K562 (cell line): ENCODE measurements at regions not wholly inside any gene's neighbourhood (a gene's known extent, or its start where the extent isn't known, plus 50 kb on each side); places are given as distances from the start of the nearest gene placed in this dataset.

Source experiments
- ATAC-seq: fragments of 200-7000 bp; cut with Tn5 transposase; 3 replicates; pipeline ENCODE4 v1.9.1; 2020; ENCODE audit warnings: moderate library complexity
- BruUV-seq: library from RNA; stranded (reverse); fragments of 400-500 nt; replicated peaks from 2 replicates; lab custom pipeline; 2021; lab: Mats Ljungman, UMichigan
- CTCF ChIA-PET: fragments of 300-600 bp; formaldehyde crosslinking; extraction: SDS; loops from one replicate; lab custom pipeline; 2021; ENCODE audit warnings: low intra/inter-chr PET ratio; lab: Yijun Ruan, JAX
- POLR2A ChIA-PET: fragments of 300-600, 350-650 bp; sonication (Branson Sonifier 250); formaldehyde crosslinking; extraction: SDS; loops from one replicate; lab custom pipeline; 2021; ENCODE audit warnings: antibody characterized with exemption, inconsistent platforms; lab: Yijun Ruan, JAX
- DNase-seq, 4 experiments: peaks; one replicate each; pipeline versions ENCODE4 v3.0.0 to v3.0.0-alpha.2; 2011 to 2018; ENCODE audit warnings: low spot score in 3 of 4, mixed read lengths in 3 of 4; ENCODE audit errors: extremely low read depth in 1 of 4
- FAIRE-seq: peaks from 2 replicates; lab custom pipeline; 2011; peaks lifted over from hg19 to GRCh38; lab: Jason Lieb, UNC
- H2AFZ ChIP-seq: 2 replicates; pipeline ENCODE4 v1.6.0; 2011; ENCODE audit warnings: low read depth, low read length, control low read depth, inconsistent platforms
- H3K27ac ChIP-seq: fragments of 200-600 bp; 3 replicates; pipeline ENCODE4 v1.8.0; 2011; ENCODE audit warnings: low read depth, mild to moderate bottlenecking, control low read depth, inconsistent platforms, low read length, moderate library complexity, mixed read lengths; ENCODE audit errors: extremely low read depth
- H3K27me3 ChIP-seq, 2 experiments: fragments of 300-600 bp in 1 of 2; 2 replicates in 1 of 2; 3 replicates in 1 of 2; pipeline versions ENCODE4 v1.6.0 to v1.8.0; 2011; ENCODE audit warnings: inconsistent platforms in 2 of 2, low read length in 2 of 2, mild to moderate bottlenecking in 1 of 2, mixed read lengths in 1 of 2, moderate library complexity in 1 of 2; ENCODE audit not compliant: control insufficient read depth in 2 of 2, insufficient read depth in 2 of 2
- H3K36me3 ChIP-seq: fragments of 300-600 bp; 3 replicates; pipeline ENCODE4 v1.8.0; 2011; ENCODE audit warnings: mild to moderate bottlenecking, low read length, inconsistent platforms; ENCODE audit not compliant: control insufficient read depth, insufficient read depth
- H3K4me1 ChIP-seq, 2 experiments: fragments of 200-600 bp in 1 of 2; replicated peaks in 1 of 2; 2 replicates in 1 of 2; 3 replicates in 1 of 2; pipeline versions ENCODE4 v1.5.1 to v1.8.0; 2011; ENCODE audit warnings: inconsistent platforms in 2 of 2, low read length in 2 of 2, mild to moderate bottlenecking in 1 of 2, mixed read lengths in 1 of 2, moderate library complexity in 1 of 2; ENCODE audit not compliant: control insufficient read depth in 2 of 2, insufficient read depth in 2 of 2
- H3K4me2 ChIP-seq: 2 replicates; pipeline ENCODE4 v1.6.1; 2011; ENCODE audit warnings: low read length, control low read depth, inconsistent platforms, mixed read lengths; ENCODE audit not compliant: insufficient read depth
- H3K4me3 ChIP-seq: fragments of 200-600 bp; sonication (generic), shearing (Covaris generic); 2 replicates; pipeline ENCODE4 v1.5.1; 2016; ENCODE audit warnings: control low read depth, inconsistent platforms
- H3K79me2 ChIP-seq: fragments of 200-600 bp; 3 replicates; pipeline ENCODE4 v1.8.0; 2011; ENCODE audit warnings: low read length, inconsistent platforms; ENCODE audit not compliant: control insufficient read depth, insufficient read depth
- H3K9ac ChIP-seq, 2 experiments: 2 replicates each; pipeline versions ENCODE4 v1.6.0 to v1.6.1; 2011; ENCODE audit warnings: low read depth in 2 of 2, low read length in 2 of 2, control low read depth in 1 of 2, inconsistent platforms in 1 of 2, mild to moderate bottlenecking in 1 of 2, mixed read lengths in 1 of 2; ENCODE audit not compliant: insufficient read depth in 1 of 2
- H3K9me1 ChIP-seq: one replicate; pipeline ENCODE4 v1.6.0; 2011; ENCODE audit warnings: inconsistent platforms, mild to moderate bottlenecking, low read length, moderate library complexity; ENCODE audit not compliant: control insufficient read depth, insufficient read depth
- H3K9me3 ChIP-seq: replicated peaks from 2 replicates; pipeline ENCODE4 v1.5.1; 2011; ENCODE audit warnings: low read depth, low read length, inconsistent platforms; ENCODE audit not compliant: control insufficient read depth, insufficient read depth
- H4K20me1 ChIP-seq: replicated peaks from 2 replicates; pipeline ENCODE4 v1.6.1; 2011; ENCODE audit warnings: low read length, inconsistent platforms, mixed read lengths; ENCODE audit not compliant: control insufficient read depth, insufficient read depth
- C11orf30 ChIP-seq: fragments of 450-650 bp; IDR thresholded peaks from 2 replicates; pipeline ENCODE4 v1.6.1; 2016; ENCODE audit warnings: low read depth, mild to moderate bottlenecking
- ELF2 ChIP-seq: fragments of 250-450 bp; sonication (Bioruptor Pico); IDR thresholded peaks from 2 replicates; pipeline ENCODE4 v1.5.0; 2021; ENCODE audit warnings: mild to moderate bottlenecking
- ELF4 ChIP-seq: fragments of 450-650 bp; formaldehyde crosslinking; IDR thresholded peaks from 2 replicates; pipeline ENCODE4 v1.4.0; 2022; ENCODE audit warnings: missing genetic modification characterization
- ELK1 ChIP-seq: sonication (generic); formaldehyde crosslinking; IDR thresholded peaks from 2 replicates; pipeline ENCODE4 v1.8.1; 2022; ENCODE audit warnings: missing genetic modification reagents
- IFI16 ChIP-seq: fragments of 250-450 bp; sonication (Bioruptor Pico); IDR thresholded peaks from 2 replicates; pipeline ENCODE4 v2.1.2; 2022; ENCODE audit warnings: mild to moderate bottlenecking, inconsistent platforms
- NONO ChIP-seq, 2 experiments: fragments of 200-400 bp in 1 of 2; fragments of 450-650 bp in 1 of 2; formaldehyde crosslinking in 1 of 2; IDR thresholded peaks; 2 replicates each; pipeline ENCODE4 v1.6.1; 2017; ENCODE audit warnings: low read depth in 2 of 2, mild to moderate bottlenecking in 2 of 2, moderate library complexity in 2 of 2, low read length in 1 of 2
- SFPQ ChIP-seq: fragments of 200-400 bp; formaldehyde crosslinking; IDR thresholded peaks from 2 replicates; pipeline ENCODE4 v1.6.1; 2017; ENCODE audit warnings: mild to moderate bottlenecking, low read depth, low read length, moderate library complexity
- SMARCE1 ChIP-seq: fragments of 450-650 bp; IDR thresholded peaks from 2 replicates; pipeline ENCODE4 v1.7.1; 2016; ENCODE audit warnings: mild to moderate bottlenecking
- TCF7 ChIP-seq: sonication (generic); IDR thresholded peaks from 2 replicates; pipeline ENCODE4 v1.6.1; 2016; ENCODE audit warnings: antibody characterized with exemption, borderline replicate concordance
- ZFP36 ChIP-seq: fragments of 150-350 bp; IDR thresholded peaks from 2 replicates; pipeline ENCODE4 v1.6.1; 2018; ENCODE audit warnings: low read length, low read depth; ENCODE audit not compliant: partially characterized antibody
- ZNF23 ChIP-seq: fragments of 250-450 bp; sonication (Bioruptor Pico); IDR thresholded peaks from 2 replicates; pipeline ENCODE4 v1.4.0; 2020; ENCODE audit warnings: mild to moderate bottlenecking
- ZNF316 ChIP-seq: fragments of 450-650 bp; IDR thresholded peaks from 2 replicates; pipeline ENCODE4 v1.6.1; 2016
- ZNF384 ChIP-seq: IDR thresholded peaks from 2 replicates; pipeline ENCODE4 v1.6.1; 2012; ENCODE audit warnings: low read depth, low read length, improper control_type of control experiment
- ZNF41 ChIP-seq: fragments of 250-450 bp; sonication (Bioruptor Pico); conservative IDR thresholded peaks from 2 replicates; pipeline ENCODE4 v1.4.0; 2020; ENCODE audit warnings: mild to moderate bottlenecking
- ZNF561 ChIP-seq: fragments of 450-650 bp; formaldehyde crosslinking; conservative IDR thresholded peaks from 2 replicates; pipeline ENCODE4 v1.4.0; 2020; ENCODE audit warnings: mild to moderate bottlenecking, moderate library complexity
- ZNF584 ChIP-seq: fragments of 200-800 bp; sonication (Bioruptor generic); IDR thresholded peaks from 2 replicates; pipeline ENCODE4 v1.6.1; 2016; ENCODE audit warnings: low read depth, mild to moderate bottlenecking, missing genetic modification characterization, missing compliant biosample characterization
- ZNF655 ChIP-seq: fragments of 250-450 bp; sonication (Bioruptor Pico); IDR thresholded peaks from 2 replicates; pipeline ENCODE4 v1.5.0; 2021
- in situ Hi-C: fragments of 300-500 bp; cut with MboI; formaldehyde crosslinking; loops from 4 replicates; pipeline ENCODE4 v1.15.0; 2018; ENCODE audit warnings: inconsistent platforms, mixed read lengths
- intact Hi-C: fragments of 100-400 bp; cut with micrococcal nuclease; formaldehyde crosslinking; loops from 2 replicates; pipeline ENCODE4 v1.14.2; 2022

GRCh38 chr3:168394439-168394838 is 298.7 kb upstream of the GOLIM4 start (continued):
- TF ChIP-seq TCF7 = no peak
- no peak for TF ChIP-seq ZNF41

GRCh38 chr3:168386301-168386700 is 290.6 kb upstream of the GOLIM4 start:
- no peak overlapping the region for H2AFZ ChIP-seq
- FAIRE-seq (no peak), DNase-seq (no peak), ATAC-seq (no peak)
- no peaks in the 10 kb centered on the region for H3K79me2 ChIP-seq
- H3K4me3 ChIP-seq = no peak overlapping the region
- POLR2A ChIA-PET = no interaction called here
- H3K9me3 ChIP-seq = no peaks in the 10 kb centered on the region; the same call in 1 of the 2 replicates
- no peaks in the 10 kb centered on the region for H3K36me3 ChIP-seq
- H3K4me1 ChIP-seq = no peaks in the 10 kb centered on the region
- in situ Hi-C loops (no loop called here), intact Hi-C loops (no loop called here)
- no peak overlapping the region for H3K4me2 ChIP-seq
- H3K9me1 ChIP-seq = no peaks in the 10 kb centered on the region
- no peaks in the 10 kb centered on the region for H4K20me1 ChIP-seq
- no peak overlapping the region for H3K27ac ChIP-seq
- no peaks in the 10 kb centered on the region for H3K27me3 ChIP-seq
- H3K9ac ChIP-seq = no peak overlapping the region
- no TSS peak for BruUV-seq
- CTCF ChIA-PET = no interaction called here
- TF ChIP-seq ZNF384 (no peak), ELF4 (CRISPR knock-in tag) (no peak), ZFP36 (no peak), SMARCE1 (no peak), ZNF316 (peak; percentile 79), ELK1 (CRISPR knock-in tag) (no peak), NONO (IDR thresholded peaks at IDR 0.05; ENCODE audit: low read depth in 2 of 2, low read length in 1 of 2) (no peak), ZNF584 (CRISPR knock-in tag) (no peak), ZNF655 (CRISPR knock-in tag) (no peak), SFPQ (no peak), ZNF561 (CRISPR knock-in tag) (no peak), ELF2 (no peak), ZNF23 (CRISPR knock-in tag) (no peak), IFI16 (CRISPR knock-in tag) (no peak), C11orf30 (peak; percentile 46; the same call in 1 of the 2 replicates)
